Hepatocyte (in vitro differentiated cells): ENCODE measurements at regions not wholly inside any gene's neighbourhood (a gene's known extent, or its start where the extent isn't known, plus 50 kb on each side); places are given as distances from the start of the nearest gene placed in this dataset.

Experiments used
- EZH2phosphoT487 ChIP-seq: fragments of 200-600 bp; sonication (generic); IDR thresholded peaks from one replicate; pipeline ENCODE4 v1.6.1; 2018; ENCODE audit warnings: antibody characterized with exemption, mild to moderate bottlenecking, low read depth, moderate library complexity; ENCODE audit not compliant: unreplicated experiment, severe bottlenecking
- TF ChIP-seq, protein P1 (sequence below): fragments of 200-600 bp; sonication (generic); IDR thresholded peaks from 2 replicates; pipeline ENCODE4 v1.5.1; 2016; ENCODE audit warnings: antibody characterized with exemption, mild to moderate bottlenecking; ENCODE audit not compliant: poor library complexity

- TF ChIP-seq, protein P1, sequence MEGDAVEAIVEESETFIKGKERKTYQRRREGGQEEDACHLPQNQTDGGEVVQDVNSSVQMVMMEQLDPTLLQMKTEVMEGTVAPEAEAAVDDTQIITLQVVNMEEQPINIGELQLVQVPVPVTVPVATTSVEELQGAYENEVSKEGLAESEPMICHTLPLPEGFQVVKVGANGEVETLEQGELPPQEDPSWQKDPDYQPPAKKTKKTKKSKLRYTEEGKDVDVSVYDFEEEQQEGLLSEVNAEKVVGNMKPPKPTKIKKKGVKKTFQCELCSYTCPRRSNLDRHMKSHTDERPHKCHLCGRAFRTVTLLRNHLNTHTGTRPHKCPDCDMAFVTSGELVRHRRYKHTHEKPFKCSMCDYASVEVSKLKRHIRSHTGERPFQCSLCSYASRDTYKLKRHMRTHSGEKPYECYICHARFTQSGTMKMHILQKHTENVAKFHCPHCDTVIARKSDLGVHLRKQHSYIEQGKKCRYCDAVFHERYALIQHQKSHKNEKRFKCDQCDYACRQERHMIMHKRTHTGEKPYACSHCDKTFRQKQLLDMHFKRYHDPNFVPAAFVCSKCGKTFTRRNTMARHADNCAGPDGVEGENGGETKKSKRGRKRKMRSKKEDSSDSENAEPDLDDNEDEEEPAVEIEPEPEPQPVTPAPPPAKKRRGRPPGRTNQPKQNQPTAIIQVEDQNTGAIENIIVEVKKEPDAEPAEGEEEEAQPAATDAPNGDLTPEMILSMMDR: no peak
- no peak for TF ChIP-seq EZH2phosphoT487
Measured at GRCh38 chr4:123476089-123476488, 79.5 kb downstream of the SPRY1 start.
